ENCODE measurements at regions not wholly inside any gene's neighbourhood (a gene's known extent, or its start where the extent isn't known, plus 50 kb on each side); places are given as distances from the start of the nearest gene placed in this dataset.
A peak's percentile ranks its signal among the peaks of the same experiment; 100 is the strongest.

GRCh38 chr13:23955064-23955463 is 57.8 kb upstream of the C1QTNF9B start:
- TF ChIP-seq CTCF (conservative IDR thresholded peaks at IDR 0.05; ENCODE audit: control insufficient read depth, insufficient read depth, low read depth, low read length) = no peak
- H3K4me3 ChIP-seq (ENCODE audit: control insufficient read depth, low read depth, low read length) = no peak overlapping the region
- DNase-seq (ENCODE audit: low read depth) = no peak

DNA sequence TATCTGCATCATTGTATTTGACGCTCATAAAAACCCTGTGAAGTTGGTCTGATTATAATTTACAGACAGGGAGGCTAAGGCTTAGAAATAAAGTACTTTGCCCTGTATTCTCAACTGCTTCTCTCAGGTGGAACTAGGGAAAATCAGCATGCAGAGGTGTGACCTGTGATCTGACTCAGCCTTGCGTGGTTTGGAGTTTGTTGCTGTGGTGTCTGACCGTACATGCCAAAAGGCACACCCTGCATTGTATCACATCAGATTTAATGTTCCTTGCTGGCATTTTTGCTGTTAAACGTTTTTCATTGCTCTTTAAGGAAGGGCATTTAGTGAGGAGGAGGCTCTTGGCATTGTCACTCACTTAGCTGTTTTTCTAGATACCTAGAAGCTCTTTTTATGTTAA is 58.8 kb upstream of the C1QTNF9B start:
- H3K4me3 ChIP-seq (ENCODE audit: control insufficient read depth, low read depth, low read length) = no peak overlapping the region
- peak; percentile 67 for DNase-seq (ENCODE audit: low read depth)
- no peak for TF ChIP-seq CTCF (conservative IDR thresholded peaks at IDR 0.05; ENCODE audit: control insufficient read depth, insufficient read depth, low read depth, low read length)

DNA sequence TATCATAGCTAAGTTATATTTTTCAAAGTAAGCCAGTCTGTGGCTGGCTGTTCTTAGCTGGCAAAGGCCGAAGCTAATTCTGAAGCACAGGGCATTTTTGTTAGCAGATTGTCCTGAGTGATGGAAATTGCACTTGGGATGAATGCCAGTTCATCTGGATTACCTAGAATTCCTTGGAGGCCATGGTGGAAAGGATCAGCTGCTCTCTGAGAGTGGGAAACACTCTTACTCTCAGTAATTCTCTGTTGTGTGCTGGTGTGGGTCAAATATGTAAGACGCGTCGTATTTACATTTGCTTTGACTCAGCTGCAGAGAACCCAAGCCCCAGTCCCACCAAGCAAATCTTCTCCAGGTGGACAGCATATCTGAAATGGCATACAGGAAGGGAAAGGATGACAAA is 60.7 kb upstream of the C1QTNF9B start:
- TF ChIP-seq CTCF (conservative IDR thresholded peaks at IDR 0.05; ENCODE audit: control insufficient read depth, insufficient read depth, low read depth, low read length) = no peak
- DNase-seq (ENCODE audit: low read depth) = no peak

DNA sequence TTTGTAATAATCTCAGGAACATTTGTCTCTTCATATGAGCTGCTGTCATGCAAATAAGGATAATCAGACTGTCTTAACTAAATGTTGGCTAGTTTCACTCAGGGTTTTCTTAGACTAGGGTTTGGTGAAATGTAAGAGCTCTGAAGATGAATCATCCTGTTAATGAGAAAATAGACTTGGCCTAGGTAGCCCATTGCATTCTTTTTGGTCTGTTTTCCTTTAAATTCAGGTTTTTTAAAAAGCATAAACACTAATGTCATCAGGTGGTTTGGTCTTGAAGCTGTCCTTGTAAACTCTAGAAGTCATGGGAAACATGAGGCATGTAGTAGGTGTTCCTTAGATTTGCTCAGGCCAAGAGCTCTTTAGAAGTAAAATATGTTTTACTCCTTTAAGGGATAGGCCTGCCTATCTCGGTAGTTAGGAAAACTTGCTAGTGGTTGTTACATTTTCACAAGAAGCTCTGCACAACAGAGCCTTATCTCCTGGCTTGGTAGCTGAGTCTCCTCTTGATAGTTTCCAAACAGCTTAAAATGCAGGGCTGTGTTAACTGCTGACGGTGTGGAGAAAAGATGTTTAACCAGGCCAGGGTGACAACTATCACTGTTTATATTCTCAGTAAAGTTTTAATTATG is 62.0 kb upstream of the C1QTNF9B start:
- peak; percentile 28 for DNase-seq (ENCODE audit: low read depth)
- no peak overlapping the region for H3K4me3 ChIP-seq (ENCODE audit: control insufficient read depth, low read depth, low read length)
- no peak for TF ChIP-seq CTCF (conservative IDR thresholded peaks at IDR 0.05; ENCODE audit: control insufficient read depth, insufficient read depth, low read depth, low read length)

More for the DNA sequence above, 60.7 kb upstream of the C1QTNF9B start:
- H3K4me3 ChIP-seq (ENCODE audit: control insufficient read depth, low read depth, low read length) = no peak overlapping the region

DNA sequence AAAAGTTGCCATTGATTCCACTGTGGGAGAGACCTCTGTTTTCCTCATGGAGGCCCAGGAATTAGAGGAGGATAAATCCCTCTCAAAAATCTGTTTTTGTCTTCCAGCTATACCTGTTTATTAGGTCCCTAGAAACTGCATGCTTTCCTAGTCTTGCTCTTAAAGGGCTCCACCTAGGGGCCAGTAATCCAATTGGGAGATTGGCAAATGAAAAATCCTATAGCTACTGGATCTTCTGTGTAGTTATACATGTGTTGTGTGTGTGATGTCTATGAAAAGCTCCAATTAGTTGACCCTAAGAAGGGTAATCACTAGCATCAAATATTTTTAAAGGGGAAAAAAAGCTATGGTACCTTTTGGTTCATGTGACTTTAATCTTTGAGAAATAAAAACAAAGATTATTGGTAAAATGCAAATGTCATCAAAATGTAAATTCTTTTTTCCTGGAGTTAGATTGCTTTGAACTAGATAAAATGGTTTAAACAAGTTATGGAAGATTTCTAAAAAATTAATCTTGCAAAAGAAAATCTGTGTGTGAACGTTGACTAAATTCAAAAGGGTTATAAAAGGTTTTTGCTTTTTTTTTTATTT is 63.4 kb upstream of the C1QTNF9B start:
- peak; percentile 59 for DNase-seq (ENCODE audit: low read depth)
- TF ChIP-seq CTCF (conservative IDR thresholded peaks at IDR 0.05; ENCODE audit: control insufficient read depth, insufficient read depth, low read depth, low read length) = peak; percentile 85
- H3K4me3 ChIP-seq (ENCODE audit: control insufficient read depth, low read depth, low read length) = no peak overlapping the region

GRCh38 chr13:23963184-23963931 is 66.1 kb upstream of the C1QTNF9B start:
- DNase-seq (ENCODE audit: low read depth) = no peak
- no peak for TF ChIP-seq CTCF (conservative IDR thresholded peaks at IDR 0.05; ENCODE audit: control insufficient read depth, insufficient read depth, low read depth, low read length)
- no peak overlapping the region for H3K4me3 ChIP-seq (ENCODE audit: control insufficient read depth, low read depth, low read length)

Data from fibroblast of mammary gland (primary cell).